HG02885 (cell line): ENCODE measurements at regions not wholly inside any gene's neighbourhood (a gene's known extent, or its start where the extent isn't known, plus 50 kb on each side); places are given as distances from the start of the nearest gene placed in this dataset.
"Not testable (repeated sequence)": the region's sequence is repeated elsewhere in the genome, so short reads cannot be mapped to it uniquely, and the experiment has no call there.

Experiments used
- ATAC-seq: cut with Tn5 transposase; IDR thresholded peaks from one replicate; pipeline ENCODE4 v1.9.1; 2021; ENCODE audit warnings: mild to moderate bottlenecking; ENCODE audit not compliant: unreplicated experiment, poor library complexity

DNA sequence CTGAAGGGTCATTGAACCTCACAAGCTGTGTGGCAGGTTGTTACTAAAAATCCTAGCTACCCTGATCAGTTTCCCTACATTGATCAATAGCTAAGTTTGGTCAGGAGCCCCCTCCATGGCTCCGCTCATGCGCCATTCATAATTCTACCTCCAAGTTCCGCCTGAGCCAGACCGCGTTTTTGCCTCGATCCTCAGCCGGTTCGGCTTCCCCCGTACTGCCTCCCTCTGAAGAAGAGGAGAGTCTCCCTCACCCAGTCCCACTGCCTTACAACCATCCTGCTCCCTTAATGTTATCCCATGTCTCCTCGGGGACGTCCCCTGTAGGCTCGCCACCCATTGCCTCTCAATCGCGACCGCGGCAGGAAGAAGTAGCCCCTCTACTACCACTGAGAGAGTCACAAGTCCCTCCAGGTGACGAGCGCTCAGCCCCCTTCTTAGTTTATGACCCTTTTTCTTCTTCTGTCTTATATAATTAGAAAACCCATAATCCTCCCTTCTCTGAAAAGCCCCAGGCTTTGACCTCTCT, 158.2 kb downstream of the DEFB131A start:
- no peak for ATAC-seq

- not testable (repeated sequence) for ATAC-seq
These were observed 160.0 kb downstream of the DEFB131A start for GRCh38 chr4:9604031-9604892.

- ATAC-seq: not testable (repeated sequence)
These were observed 160.6 kb downstream of the DEFB131A start for GRCh38 chr4:9604893-9605190.

- no peak for ATAC-seq
These were observed 164.1 kb downstream of the DEFB131A start for GRCh38 chr4:9608300-9608699.

GRCh38 chr4:9610321-9610720, 166.1 kb downstream of the DEFB131A start:
- not testable (repeated sequence) for ATAC-seq

DNA sequence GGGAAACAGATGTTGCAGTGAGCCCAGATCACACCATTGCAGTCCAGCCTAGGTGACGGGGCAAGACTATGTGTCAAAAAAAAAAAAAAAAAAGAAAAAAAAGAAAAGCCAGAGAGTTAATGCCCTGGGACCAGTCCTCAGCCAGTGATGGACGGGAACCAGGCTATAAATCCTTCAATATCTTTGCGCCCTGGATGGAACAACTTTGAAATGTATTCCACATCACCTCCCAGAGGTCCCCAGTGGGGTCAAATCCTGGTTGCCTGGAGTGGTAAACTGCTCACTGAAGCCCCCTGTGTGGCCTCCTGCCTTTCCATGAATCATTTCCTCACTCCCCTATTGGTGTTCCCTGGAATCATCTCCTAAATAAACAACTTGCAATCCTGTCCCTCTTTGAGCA, 166.9 kb downstream of the DEFB131A start:
- ATAC-seq: no peak

DNA sequence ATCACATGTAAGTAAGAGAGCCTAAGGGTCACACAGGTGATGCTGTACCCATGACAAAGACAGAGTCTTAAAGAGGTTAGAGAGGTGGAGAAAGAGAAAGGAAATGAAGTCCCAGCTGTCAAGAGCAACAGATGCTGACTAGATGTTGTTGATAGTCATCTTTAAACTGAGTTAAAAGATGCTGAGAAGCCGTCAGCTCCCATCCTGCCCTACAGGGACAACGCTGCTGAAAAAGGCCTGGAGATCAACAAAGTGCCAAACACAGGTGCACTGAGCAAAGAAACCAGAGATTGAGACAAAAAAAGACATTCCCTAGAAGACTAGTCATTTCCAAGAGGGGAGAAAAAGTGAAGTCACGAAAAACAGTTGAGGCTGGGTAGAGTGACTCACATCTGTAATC, 145.0 kb upstream of the DRD5 start:
- ATAC-seq: not testable (repeated sequence)

DNA sequence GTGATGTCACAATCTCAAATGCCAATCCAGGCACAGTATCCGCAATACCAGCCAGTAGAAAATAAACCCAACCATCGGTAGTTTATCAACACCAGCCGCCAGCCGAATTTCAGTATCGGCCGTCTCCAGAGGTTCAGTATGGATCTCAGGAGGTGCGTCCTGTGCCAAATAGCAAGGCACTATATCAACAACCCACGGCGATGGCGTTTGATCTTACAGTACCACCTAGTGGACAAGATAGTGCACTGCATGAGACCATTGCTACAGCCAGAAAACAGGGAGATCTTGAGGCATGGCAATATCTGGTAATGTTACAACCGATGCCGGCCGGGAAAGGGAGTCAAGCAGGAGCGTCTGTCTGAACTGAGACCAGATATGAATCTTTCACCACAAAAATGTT, 121.8 kb upstream of the DRD5 start:
- ATAC-seq: not testable (repeated sequence)

- not testable (repeated sequence) for ATAC-seq
These were observed 120.5 kb upstream of the DRD5 start for GRCh38 chr4:9660955-9661354.

GRCh38 chr4:9670725-9671124, 110.7 kb upstream of the DRD5 start:
- not testable (repeated sequence) for ATAC-seq

DNA sequence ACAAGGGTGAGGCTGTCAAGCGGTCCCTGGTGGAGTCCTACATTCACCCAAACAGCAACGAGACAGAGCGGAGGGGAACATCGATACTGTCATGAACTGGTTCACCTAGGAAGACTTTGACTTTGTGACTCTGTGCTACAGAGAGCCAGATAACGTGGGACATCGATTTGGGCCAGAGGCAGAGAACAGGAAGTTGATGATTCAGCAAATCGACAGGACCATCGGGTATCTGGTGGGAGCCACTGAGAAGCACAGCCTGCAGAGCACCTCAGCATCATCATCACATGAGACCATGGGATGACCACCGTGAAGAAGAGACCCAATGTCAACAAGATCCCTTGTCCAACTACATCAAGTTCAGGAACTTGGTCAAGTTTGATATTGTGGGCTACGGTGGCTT, 104.1 kb upstream of the DRD5 start:
- ATAC-seq: not testable (repeated sequence)

DNA sequence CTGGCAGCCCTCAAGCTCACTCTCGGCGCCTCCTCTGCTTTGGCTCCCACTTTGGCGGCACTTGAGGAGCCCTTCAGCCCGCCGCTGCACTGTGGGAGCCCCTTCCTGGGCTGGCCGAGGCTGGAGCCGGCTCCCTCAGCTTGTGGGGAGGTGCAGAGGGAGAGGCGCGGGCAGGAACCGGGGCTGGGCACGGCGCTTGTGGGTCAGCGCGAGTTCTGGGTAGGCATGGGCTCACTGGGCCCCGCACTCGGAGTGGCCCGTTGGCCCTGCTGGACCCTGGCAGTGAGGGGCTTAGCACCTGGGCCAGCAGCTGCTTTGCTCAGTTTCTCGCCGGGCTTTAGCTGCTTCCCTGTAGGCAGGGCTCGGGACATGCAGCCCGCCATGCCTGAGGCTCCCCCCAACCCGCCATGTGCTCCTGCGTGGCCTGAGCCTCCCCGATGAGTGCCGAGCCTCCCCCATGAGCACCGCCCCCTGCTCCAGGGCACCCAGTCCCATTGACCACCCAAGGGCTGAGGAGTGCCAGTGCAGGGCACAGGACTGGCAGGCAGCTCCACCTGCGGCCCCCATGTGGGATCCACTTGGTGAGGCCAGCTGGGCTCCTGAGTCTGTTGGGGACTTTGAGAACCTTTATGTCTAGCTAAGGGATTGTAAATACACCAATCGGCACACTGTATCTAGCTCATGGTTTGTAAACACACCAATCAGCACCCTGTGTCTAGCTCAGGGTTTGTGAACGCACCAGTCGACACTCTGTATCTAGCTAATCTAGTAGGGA, 101.5 kb upstream of the DRD5 start:
- no peak for ATAC-seq

GRCh38 chr4:9683174-9683573, 98.3 kb upstream of the DRD5 start:
- not testable (repeated sequence) for ATAC-seq

DNA sequence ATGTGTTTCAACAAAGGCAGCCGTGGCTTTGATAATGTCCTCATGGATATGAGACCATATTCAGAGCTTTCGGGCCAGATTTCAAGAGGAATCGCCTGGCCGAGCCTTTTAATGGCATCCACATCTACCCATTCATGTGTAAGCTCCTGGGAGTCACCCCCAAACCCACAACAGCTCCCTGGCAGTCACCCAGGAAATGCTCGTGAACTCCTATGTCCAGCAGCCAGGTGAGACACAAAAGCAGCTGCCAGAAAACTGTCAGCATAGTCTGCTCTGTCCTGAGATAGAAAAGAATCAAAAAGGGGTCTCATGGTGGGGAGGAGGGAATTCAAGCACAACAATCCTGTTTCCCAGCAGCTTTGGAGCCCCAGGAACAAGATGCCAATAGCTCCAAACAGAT, 96.4 kb upstream of the DRD5 start:
- ATAC-seq: not testable (repeated sequence)

GRCh38 chr4:9685692-9686091, 95.7 kb upstream of the DRD5 start:
- no peak for ATAC-seq

GRCh38 chr4:9690636-9691237, 90.7 kb upstream of the DRD5 start:
- ATAC-seq: not testable (repeated sequence)

DNA sequence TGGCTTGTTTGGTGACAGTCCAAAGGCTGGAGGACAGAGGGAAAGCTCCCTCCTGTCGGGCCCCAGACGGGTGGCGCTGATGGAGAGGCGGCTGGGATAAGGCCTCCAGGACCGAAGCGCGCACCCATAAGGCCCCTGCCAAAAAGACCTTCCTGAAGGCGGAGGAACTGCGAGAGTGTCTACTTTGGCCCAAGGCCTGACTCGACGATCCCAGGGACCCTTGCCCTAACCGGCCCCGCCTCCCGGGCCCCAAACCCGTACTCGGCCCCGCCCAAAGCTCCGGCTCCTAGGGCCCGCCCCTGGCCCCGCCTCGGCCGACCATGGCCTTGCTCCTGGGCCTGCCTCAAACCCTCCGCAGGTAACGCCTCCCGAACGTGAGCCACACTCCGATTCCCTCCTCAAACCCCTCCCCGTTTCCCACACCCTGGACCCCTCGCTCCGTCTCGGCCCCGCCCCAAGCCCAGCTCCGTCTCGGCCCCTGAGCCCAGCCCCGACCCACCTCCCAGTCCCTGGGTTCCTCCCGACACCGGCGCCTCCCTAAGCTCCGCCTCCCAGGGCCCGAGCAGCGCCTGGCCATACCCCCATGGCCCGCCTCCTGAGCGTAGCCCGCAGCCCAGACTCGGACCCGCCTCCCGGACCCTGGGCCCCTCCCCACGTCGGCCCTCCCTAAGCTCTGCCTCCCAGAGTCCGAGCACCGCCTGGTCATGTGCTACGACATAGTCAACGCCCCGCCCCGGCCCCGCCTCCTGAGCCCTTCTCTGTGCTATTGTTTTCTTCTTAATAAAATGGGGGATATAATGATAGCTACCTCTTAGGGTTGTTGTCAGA, 90.0 kb upstream of the DRD5 start:
- ATAC-seq: peak; percentile 100

GRCh38 chr4:9692791-9693491, 88.5 kb upstream of the DRD5 start:
- ATAC-seq: not testable (repeated sequence)

- not testable (repeated sequence) for ATAC-seq
These were observed 87.0 kb upstream of the DRD5 start for GRCh38 chr4:9694403-9694802.
